HepG2 (cell line): ENCODE measurements at regions not wholly inside any gene's neighbourhood (a gene's known extent, or its start where the extent isn't known, plus 50 kb on each side); places are given as distances from the start of the nearest gene placed in this dataset.

Experiments
- ATAC-seq: fragments of 200-7000 bp; cut with Tn5 transposase; 3 replicates; pipeline ENCODE4 v1.9.1; 2020; ENCODE audit warnings: mild to moderate bottlenecking, moderate library complexity
- BruUV-seq: library from RNA; stranded (reverse); fragments of 400-500 nt; replicated peaks from 2 replicates; lab custom pipeline; 2021; lab: Mats Ljungman, UMichigan
- CTCF ChIA-PET: fragments of 300-600 bp; formaldehyde crosslinking; extraction: SDS; loops from one replicate; lab custom pipeline; 2021; ENCODE audit warnings: low total read pairs, inconsistent platforms, low intra/inter-chr PET ratio; lab: Yijun Ruan, JAX
- POLR2A ChIA-PET: fragments of 350-600 bp; sonication (Branson Sonifier 250); formaldehyde crosslinking; loops from one replicate; lab custom pipeline; 2020; ENCODE audit warnings: antibody characterized with exemption, inconsistent platforms; lab: Yijun Ruan, JAX
- DNase-seq: peaks from one replicate; pipeline ENCODE4 v3.0.0-alpha.2; 2015; ENCODE audit warnings: low spot score
- FAIRE-seq: peaks from 3 replicates; lab custom pipeline; 2011; peaks lifted over from hg19 to GRCh38; lab: Jason Lieb, UNC
- H2AFZ ChIP-seq: one replicate; pipeline ENCODE4 v1.6.1; 2011; ENCODE audit warnings: low read length, inconsistent platforms
- H3K27ac ChIP-seq: fragments of 300-600 bp; 3 replicates; pipeline ENCODE4 v1.8.0; 2011; ENCODE audit warnings: mixed run types, mild to moderate bottlenecking, mixed read lengths, low read length, inconsistent platforms; ENCODE audit not compliant: insufficient read depth; ENCODE audit errors: extremely low read length
- H3K27me3 ChIP-seq, 2 experiments: fragments of 200-600 bp in 1 of 2; 2 replicates in 1 of 2; 3 replicates in 1 of 2; pipeline versions ENCODE4 v1.6.0 to v1.8.0; 2011; ENCODE audit warnings: low read length in 2 of 2, mild to moderate bottlenecking in 2 of 2, moderate library complexity in 2 of 2, inconsistent platforms in 1 of 2; ENCODE audit not compliant: insufficient read depth in 2 of 2, control insufficient read depth in 1 of 2
- H3K36me3 ChIP-seq, 2 experiments: fragments of 200-600 bp in 1 of 2; replicated peaks in 1 of 2; 2 replicates in 1 of 2; 3 replicates in 1 of 2; pipeline versions ENCODE4 v1.5.1 to v1.8.0; 2011; ENCODE audit warnings: low read length in 2 of 2, inconsistent platforms in 1 of 2; ENCODE audit not compliant: insufficient read depth in 2 of 2, control insufficient read depth in 1 of 2
- H3K4me1 ChIP-seq: 2 replicates; pipeline ENCODE4 v1.5.1; 2012; ENCODE audit warnings: low read length, inconsistent platforms; ENCODE audit not compliant: insufficient read depth
- H3K4me2 ChIP-seq: 2 replicates; pipeline ENCODE4 v1.6.0; 2011; ENCODE audit warnings: low read depth, low read length, inconsistent platforms
- H3K4me3 ChIP-seq, 3 experiments: fragments of 200-600 bp in 1 of 3; sonication (generic), shearing (Covaris generic) in 1 of 3; replicated peaks in 1 of 3; 2 replicates each; pipeline ENCODE4 v1.5.1; 2011 to 2016; ENCODE audit warnings: low read length in 3 of 3, inconsistent platforms in 2 of 3, low read depth in 2 of 3, mild to moderate bottlenecking in 2 of 3, control low read depth in 1 of 3, mixed read lengths in 1 of 3; ENCODE audit not compliant: insufficient read depth in 1 of 3
- H3K79me2 ChIP-seq: one replicate; pipeline ENCODE4 v1.6.1; 2011; ENCODE audit warnings: low read length, inconsistent platforms; ENCODE audit not compliant: insufficient read depth
- H3K9ac ChIP-seq: 2 replicates; pipeline ENCODE4 v1.6.0; 2011; ENCODE audit warnings: mild to moderate bottlenecking, low read depth, low read length, inconsistent platforms; ENCODE audit not compliant: insufficient read depth
- H3K9me3 ChIP-seq: 2 replicates; pipeline ENCODE4 v1.5.1; 2012; ENCODE audit warnings: mild to moderate bottlenecking, low read length
- H4K20me1 ChIP-seq: 2 replicates; pipeline ENCODE4 v1.6.0; 2011; ENCODE audit warnings: inconsistent platforms, mild to moderate bottlenecking, low read length, moderate library complexity; ENCODE audit not compliant: insufficient read depth
- ISL2 ChIP-seq: sonication (generic); formaldehyde crosslinking; IDR thresholded peaks from 2 replicates; pipeline ENCODE4 v1.5.0; 2020; ENCODE audit warnings: missing genetic modification reagents
- NFYB ChIP-seq: sonication (generic); formaldehyde crosslinking; IDR thresholded peaks from 2 replicates; pipeline ENCODE4 v1.4.0; 2020; ENCODE audit warnings: missing genetic modification reagents
- PHF8 ChIP-seq: sonication (generic); formaldehyde crosslinking; IDR thresholded peaks from 2 replicates; pipeline ENCODE4 v1.5.0; 2020; ENCODE audit warnings: missing genetic modification reagents
- PRPF4 ChIP-seq: fragments of 200-400 bp; formaldehyde crosslinking; IDR thresholded peaks from 2 replicates; pipeline ENCODE4 v1.6.1; 2016; ENCODE audit warnings: low read length, low read depth; ENCODE audit not compliant: poor library complexity, severe bottlenecking
- SMAD9 ChIP-seq: sonication (generic); formaldehyde crosslinking; IDR thresholded peaks from 2 replicates; pipeline ENCODE4 v1.5.1; 2020; ENCODE audit warnings: mild to moderate bottlenecking, missing genetic modification reagents
- TOE1 ChIP-seq: sonication (generic); formaldehyde crosslinking; IDR thresholded peaks from 2 replicates; pipeline ENCODE4 v1.4.0; 2020; ENCODE audit warnings: mild to moderate bottlenecking, missing genetic modification reagents
- ZBTB3 ChIP-seq: sonication (generic); formaldehyde crosslinking; IDR thresholded peaks from 2 replicates; pipeline ENCODE4 v1.4.0; 2020; ENCODE audit warnings: low read depth, mild to moderate bottlenecking, moderate library complexity, missing genetic modification reagents, borderline replicate concordance
- ZNF446 ChIP-seq: sonication (generic); formaldehyde crosslinking; IDR thresholded peaks from 2 replicates; pipeline ENCODE4 v1.5.0; 2020; ENCODE audit warnings: mild to moderate bottlenecking, missing genetic modification reagents
- ZNF850 ChIP-seq: sonication (generic); formaldehyde crosslinking; conservative IDR thresholded peaks from 2 replicates; pipeline ENCODE4 v1.9.0; 2021; ENCODE audit warnings: mild to moderate bottlenecking, missing genetic modification reagents
- WGBS: methylation state at CpG from one replicate; pipeline ENCODE4 v1.1.6; 2017; ENCODE audit warnings: low lambda C conversion rate; 5-methylcytosine and 5-hydroxymethylcytosine counted together
- in situ Hi-C: cut with HindIII; loops from 2 replicates; pipeline ENCODE4 v1.10.0; 2017; ENCODE audit warnings: low pct_unique_long_range_greater_than_20kb; ENCODE audit not compliant: extremely low pct_ligation_motif_present
- intact Hi-C: fragments of 100-400 bp; cut with micrococcal nuclease; formaldehyde crosslinking; loops from one replicate; pipeline ENCODE4 v1.10.0; 2022; ENCODE audit not compliant: unreplicated experiment
- TF ChIP-seq, protein P1 (sequence below): sonication (generic); formaldehyde crosslinking; IDR thresholded peaks from 2 replicates; pipeline ENCODE4 v1.8.1; 2023; ENCODE audit warnings: mild to moderate bottlenecking, missing genetic modification reagents

DNA sequence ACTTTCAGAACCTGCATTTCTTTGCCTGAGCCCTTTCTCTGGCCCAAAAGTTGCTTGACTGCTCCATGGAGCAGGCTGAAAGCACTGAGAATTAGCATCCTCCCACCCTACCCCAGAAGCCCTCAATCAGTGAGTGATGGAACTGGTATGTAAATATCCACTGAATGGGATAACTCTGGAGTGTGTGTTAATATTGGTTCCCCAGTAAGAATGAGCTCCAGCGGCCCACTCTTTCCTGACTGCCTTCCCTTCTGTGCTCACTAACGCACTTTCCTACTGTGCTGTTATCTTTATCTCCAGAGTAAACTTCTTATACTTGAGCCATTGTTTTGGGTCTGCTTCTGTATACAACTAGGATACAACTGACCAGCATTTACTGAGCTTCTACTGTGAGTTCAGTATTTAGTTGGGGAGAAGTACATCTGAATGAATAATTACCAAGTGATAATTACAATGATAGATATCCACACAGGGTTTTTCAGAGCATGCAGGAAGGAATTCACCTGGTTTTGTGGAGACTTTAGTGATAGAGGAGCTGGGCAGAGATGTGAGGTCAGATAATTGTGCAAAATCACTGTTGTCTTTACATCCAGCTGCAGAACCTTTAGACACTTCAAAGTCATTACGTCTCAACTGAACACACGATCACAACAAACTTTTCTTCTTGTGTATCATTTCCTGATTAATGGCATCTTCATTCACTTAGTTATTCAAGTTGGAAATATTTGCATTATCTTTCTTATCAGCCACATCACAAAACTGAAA lies 149.2 kb upstream of the BTG1 start:
- ChIA-PET POLR2A (no interaction called here), CTCF (no interaction called here)
- FAIRE-seq (no peak), ATAC-seq (no peak)
- no peak overlapping the region for H3K4me3 ChIP-seq
- WGBS: 87% methylated on average over 4 of the region's 4 CpGs
- H4K20me1 ChIP-seq: no peaks in the 10 kb centered on the region
- H3K79me2 ChIP-seq: no peaks in the 10 kb centered on the region
- no peaks in the 10 kb centered on the region for H3K27me3 ChIP-seq
- no TSS peak for BruUV-seq
- H3K9me3 ChIP-seq: no peaks in the 10 kb centered on the region
- no peak overlapping the region for H3K4me2 ChIP-seq
- TF ChIP-seq, protein P1, sequence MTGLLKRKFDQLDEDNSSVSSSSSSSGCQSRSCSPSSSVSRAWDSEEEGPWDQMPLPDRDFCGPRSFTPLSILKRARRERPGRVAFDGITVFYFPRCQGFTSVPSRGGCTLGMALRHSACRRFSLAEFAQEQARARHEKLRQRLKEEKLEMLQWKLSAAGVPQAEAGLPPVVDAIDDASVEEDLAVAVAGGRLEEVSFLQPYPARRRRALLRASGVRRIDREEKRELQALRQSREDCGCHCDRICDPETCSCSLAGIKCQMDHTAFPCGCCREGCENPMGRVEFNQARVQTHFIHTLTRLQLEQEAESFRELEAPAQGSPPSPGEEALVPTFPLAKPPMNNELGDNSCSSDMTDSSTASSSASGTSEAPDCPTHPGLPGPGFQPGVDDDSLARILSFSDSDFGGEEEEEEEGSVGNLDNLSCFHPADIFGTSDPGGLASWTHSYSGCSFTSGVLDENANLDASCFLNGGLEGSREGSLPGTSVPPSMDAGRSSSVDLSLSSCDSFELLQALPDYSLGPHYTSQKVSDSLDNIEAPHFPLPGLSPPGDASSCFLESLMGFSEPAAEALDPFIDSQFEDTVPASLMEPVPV (CRISPR knock-in tag): no peak
- TF ChIP-seq ZNF850 (no peak), PRPF4 (no peak), TOE1 (CRISPR knock-in tag) (no peak), SMAD9 (no peak), PHF8 (CRISPR knock-in tag) (no peak), ISL2 (CRISPR knock-in tag) (no peak), ZNF446 (no peak), NFYB (no peak), ZBTB3 (CRISPR knock-in tag) (no peak)
- TF ChIP-seq, all 625 proteins: peak for 0
- Histone ChIP-seq H2AFZ (no peak overlapping the region), H3K9ac (no peak overlapping the region), H3K4me1 (no peaks in the 10 kb centered on the region), H3K36me3 (no peaks in the 10 kb centered on the region), H3K27ac (no peak overlapping the region)
- DNase-seq: no peak
- in situ Hi-C loops: no loop called here
- intact Hi-C loops: no loop called here
